ENCODE measurements at regions not wholly inside any gene's neighbourhood (a gene's known extent, or its start where the extent isn't known, plus 50 kb on each side); places are given as distances from the start of the nearest gene placed in this dataset.

- no peak for TF ChIP-seq POLR2A (IDR thresholded peaks at IDR 0.05)
- TF ChIP-seq, protein P1, sequence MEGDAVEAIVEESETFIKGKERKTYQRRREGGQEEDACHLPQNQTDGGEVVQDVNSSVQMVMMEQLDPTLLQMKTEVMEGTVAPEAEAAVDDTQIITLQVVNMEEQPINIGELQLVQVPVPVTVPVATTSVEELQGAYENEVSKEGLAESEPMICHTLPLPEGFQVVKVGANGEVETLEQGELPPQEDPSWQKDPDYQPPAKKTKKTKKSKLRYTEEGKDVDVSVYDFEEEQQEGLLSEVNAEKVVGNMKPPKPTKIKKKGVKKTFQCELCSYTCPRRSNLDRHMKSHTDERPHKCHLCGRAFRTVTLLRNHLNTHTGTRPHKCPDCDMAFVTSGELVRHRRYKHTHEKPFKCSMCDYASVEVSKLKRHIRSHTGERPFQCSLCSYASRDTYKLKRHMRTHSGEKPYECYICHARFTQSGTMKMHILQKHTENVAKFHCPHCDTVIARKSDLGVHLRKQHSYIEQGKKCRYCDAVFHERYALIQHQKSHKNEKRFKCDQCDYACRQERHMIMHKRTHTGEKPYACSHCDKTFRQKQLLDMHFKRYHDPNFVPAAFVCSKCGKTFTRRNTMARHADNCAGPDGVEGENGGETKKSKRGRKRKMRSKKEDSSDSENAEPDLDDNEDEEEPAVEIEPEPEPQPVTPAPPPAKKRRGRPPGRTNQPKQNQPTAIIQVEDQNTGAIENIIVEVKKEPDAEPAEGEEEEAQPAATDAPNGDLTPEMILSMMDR (IDR thresholded peaks at IDR 0.05), result no peak
- no peak for TF ChIP-seq EP300 (IDR thresholded peaks at IDR 0.05)
Measured at GRCh38 chr10:36173364-36173763, 531.3 kb upstream of the FZD8 start.
